Fibroblast of mammary gland (primary cell): ENCODE measurements at regions not wholly inside any gene's neighbourhood (a gene's known extent, or its start where the extent isn't known, plus 50 kb on each side); places are given as distances from the start of the nearest gene placed in this dataset.

Experiments
- DNase-seq: peaks from one replicate; pipeline ENCODE4 v3.0.0-alpha.2; 2010; ENCODE audit warnings: low read depth
- H3K4me3 ChIP-seq: 2 replicates; pipeline ENCODE4 v1.5.1; 2011; ENCODE audit warnings: low read depth, mild to moderate bottlenecking, low read length, moderate library complexity; ENCODE audit not compliant: control insufficient read depth
- TF ChIP-seq, protein P1 (sequence below): conservative IDR thresholded peaks from 2 replicates; pipeline ENCODE4 v1.5.1; 2011; ENCODE audit warnings: low read depth, low read length, inconsistent platforms; ENCODE audit not compliant: control insufficient read depth, insufficient read depth

DNA sequence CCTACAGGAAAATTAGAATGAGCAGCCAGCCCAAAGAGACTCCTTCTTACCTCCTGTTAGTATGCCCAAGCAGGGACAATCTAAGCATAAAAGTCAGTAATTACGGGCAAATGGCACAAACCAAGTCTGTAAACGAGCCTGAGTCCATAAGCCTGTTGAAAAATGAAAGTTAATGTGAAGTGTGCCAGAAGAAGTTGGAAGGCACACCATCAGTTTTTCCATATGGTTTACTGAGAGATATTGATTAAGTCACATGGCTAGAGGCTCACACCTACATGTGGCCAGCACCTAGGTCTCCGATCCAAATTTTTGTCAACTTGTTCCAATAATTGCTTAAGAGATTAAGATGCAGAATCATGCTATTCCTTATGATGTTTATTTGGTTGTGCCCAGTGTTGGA, 242.4 kb upstream of the CSF3R start:
- TF ChIP-seq, protein P1, sequence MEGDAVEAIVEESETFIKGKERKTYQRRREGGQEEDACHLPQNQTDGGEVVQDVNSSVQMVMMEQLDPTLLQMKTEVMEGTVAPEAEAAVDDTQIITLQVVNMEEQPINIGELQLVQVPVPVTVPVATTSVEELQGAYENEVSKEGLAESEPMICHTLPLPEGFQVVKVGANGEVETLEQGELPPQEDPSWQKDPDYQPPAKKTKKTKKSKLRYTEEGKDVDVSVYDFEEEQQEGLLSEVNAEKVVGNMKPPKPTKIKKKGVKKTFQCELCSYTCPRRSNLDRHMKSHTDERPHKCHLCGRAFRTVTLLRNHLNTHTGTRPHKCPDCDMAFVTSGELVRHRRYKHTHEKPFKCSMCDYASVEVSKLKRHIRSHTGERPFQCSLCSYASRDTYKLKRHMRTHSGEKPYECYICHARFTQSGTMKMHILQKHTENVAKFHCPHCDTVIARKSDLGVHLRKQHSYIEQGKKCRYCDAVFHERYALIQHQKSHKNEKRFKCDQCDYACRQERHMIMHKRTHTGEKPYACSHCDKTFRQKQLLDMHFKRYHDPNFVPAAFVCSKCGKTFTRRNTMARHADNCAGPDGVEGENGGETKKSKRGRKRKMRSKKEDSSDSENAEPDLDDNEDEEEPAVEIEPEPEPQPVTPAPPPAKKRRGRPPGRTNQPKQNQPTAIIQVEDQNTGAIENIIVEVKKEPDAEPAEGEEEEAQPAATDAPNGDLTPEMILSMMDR, result no peak
- no peak for DNase-seq

DNA sequence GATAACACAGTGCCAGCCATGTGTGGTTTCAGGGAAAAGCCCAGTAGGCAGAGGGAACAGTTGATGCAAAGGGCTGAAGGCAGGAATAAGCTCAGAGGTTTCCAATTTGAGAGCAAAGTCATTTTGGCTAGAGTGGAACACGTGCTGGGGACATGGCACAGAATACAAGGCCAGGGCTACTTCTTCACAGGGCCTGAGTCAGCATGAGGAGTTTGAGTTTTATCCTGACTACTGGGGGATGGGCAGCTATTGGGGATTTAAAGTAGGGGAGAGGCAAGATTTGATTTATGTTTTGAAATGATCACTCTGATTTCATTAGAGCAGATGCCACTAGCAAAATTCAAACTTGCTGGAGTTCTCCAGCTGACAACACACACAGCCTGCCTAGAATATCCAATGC, 241.1 kb upstream of the CSF3R start:
- TF ChIP-seq, protein P1, result no peak
- no peak overlapping the region for H3K4me3 ChIP-seq
- DNase-seq, result no peak

More for the DNA sequence above, 242.4 kb upstream of the CSF3R start:
- H3K4me3 ChIP-seq, result no peak overlapping the region

DNA sequence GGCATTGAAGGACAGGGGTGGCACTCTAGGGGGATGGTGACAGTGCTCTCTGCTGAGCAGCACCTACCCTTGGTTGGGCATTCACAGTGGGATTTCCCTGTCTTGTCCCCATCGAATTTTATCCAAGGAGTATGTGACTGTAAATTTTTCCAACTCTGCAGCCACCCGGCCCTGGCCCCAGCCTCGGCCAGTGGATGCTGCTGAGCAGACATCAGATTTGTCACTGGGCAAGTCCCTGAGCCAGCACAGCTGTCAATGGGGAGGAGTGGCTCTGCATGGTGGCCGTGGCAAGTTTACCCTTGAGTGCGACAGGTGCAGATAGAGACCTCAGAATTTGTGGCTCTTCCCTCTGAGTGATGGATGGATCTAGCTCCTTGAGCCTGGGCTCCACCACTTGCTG, 240.2 kb upstream of the CSF3R start:
- no peak for DNase-seq
- H3K4me3 ChIP-seq, result no peak overlapping the region
- TF ChIP-seq, protein P1, result no peak

DNA sequence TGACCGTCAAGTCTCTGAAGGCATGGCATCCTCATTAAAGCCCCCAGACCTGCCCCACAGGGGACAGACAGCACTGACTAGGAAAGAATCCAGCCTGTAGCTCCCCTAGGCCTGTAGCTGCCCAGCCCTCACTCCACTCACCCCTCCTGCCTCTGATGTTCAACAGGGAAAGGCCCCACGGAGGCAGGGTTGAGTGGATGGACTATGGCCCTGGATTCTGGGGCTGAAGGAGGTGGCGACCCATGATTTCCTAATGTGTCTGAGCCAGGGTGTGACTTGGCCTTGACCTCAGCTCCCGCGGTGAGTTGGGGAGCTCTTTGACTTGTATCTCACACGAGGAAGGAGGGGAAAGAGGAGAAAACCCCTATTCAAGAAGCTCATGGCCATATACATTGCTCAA, 238.5 kb upstream of the CSF3R start:
- no peak for DNase-seq

DNA sequence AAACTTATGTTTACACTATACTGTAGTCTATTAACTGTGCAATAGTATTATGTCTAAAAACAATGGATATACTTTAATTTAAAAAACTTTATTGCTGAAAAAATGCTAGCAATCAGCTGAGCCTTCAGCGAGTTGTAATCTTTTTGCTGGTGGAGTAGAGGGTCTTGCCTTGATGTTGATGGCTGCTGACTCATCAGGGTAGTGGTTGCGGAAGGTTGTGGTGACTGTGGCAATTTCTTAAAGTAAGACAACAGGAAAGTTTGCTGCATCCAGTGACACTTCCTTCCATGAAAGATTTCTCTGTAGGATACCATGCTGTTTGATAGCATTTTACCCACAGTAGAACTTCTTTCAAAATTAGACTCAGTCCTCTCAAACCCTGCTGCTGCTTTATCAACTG, 234.7 kb upstream of the CSF3R start:
- TF ChIP-seq, protein P1, result no peak
- DNase-seq, result no peak

More for the DNA sequence above, 238.5 kb upstream of the CSF3R start:
- TF ChIP-seq, protein P1, result no peak
- H3K4me3 ChIP-seq, result no peak overlapping the region

DNA sequence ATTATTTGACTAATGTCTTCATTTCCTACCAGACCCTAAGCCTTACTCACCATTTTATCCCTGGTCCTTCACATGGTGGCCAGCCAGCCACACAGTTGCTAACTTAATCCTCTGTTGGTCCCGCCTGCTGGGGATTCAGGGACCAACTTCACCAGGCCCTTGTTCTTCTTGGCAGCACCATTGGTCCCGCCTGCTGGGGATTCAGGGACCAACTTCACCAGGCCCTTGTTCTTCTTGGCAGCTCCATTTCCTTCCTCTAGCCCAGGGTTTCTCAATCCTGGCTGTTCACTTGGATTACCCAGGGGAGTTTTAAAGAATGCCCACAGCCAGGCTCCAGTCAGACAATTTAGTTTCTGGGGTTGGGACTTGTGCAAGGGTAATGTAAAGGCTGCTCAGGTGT, 233.1 kb upstream of the CSF3R start:
- TF ChIP-seq, protein P1, result no peak
- H3K4me3 ChIP-seq, result no peak overlapping the region
- no peak for DNase-seq

More for the DNA sequence above, 234.7 kb upstream of the CSF3R start:
- H3K4me3 ChIP-seq, result no peak overlapping the region

DNA sequence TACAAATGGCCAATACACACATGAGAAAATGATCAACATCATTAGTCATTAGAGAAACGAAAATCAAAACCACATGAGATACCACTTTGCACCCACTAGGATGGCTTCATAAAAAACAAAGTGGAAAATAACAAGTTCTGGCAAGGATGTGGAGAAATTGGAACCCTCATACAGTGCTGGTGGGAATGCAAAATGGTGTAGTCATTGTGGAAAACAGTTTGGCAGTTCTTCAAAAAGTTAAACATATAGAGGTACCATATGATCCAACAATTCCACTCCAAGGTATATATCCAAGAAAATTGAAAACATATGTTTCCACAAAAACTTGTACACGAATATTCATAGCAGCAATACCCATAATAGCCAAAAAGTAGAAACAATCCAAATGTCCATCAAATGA, 231.6 kb upstream of the CSF3R start:
- no peak for DNase-seq
- TF ChIP-seq, protein P1, result no peak
- H3K4me3 ChIP-seq, result no peak overlapping the region
